ENCODE measurements at regions not wholly inside any gene's neighbourhood (a gene's known extent, or its start where the extent isn't known, plus 50 kb on each side); places are given as distances from the start of the nearest gene placed in this dataset.

GRCh38 chr16:60241671-60242070 lies 1507.6 kb upstream of the GOT2 start:
- H3K4me3 ChIP-seq (ENCODE audit: low read depth, low read length), result no peak overlapping the region
- TF ChIP-seq CTCF (IDR thresholded peaks at IDR 0.05; ENCODE audit: borderline replicate concordance, insufficient read depth, low read depth, low read length), result no peak

GRCh38 chr16:60230666-60231065 lies 1496.5 kb upstream of the GOT2 start:
- no peak for TF ChIP-seq CTCF (IDR thresholded peaks at IDR 0.05; ENCODE audit: borderline replicate concordance, insufficient read depth, low read depth, low read length)
- H3K4me3 ChIP-seq (ENCODE audit: low read depth, low read length), result no peak overlapping the region

GRCh38 chr16:60225541-60225940 lies 1491.4 kb upstream of the GOT2 start:
- no peak overlapping the region for H3K4me3 ChIP-seq (ENCODE audit: low read depth, low read length)
- TF ChIP-seq CTCF (IDR thresholded peaks at IDR 0.05; ENCODE audit: borderline replicate concordance, insufficient read depth, low read depth, low read length), result no peak

- H3K4me3 ChIP-seq (ENCODE audit: low read depth, low read length), result no peak overlapping the region
- no peak for TF ChIP-seq CTCF (IDR thresholded peaks at IDR 0.05; ENCODE audit: borderline replicate concordance, insufficient read depth, low read depth, low read length)
Measured at GRCh38 chr16:60217787-60218186, 1483.7 kb upstream of the GOT2 start.

GRCh38 chr16:60214311-60214710 lies 1480.2 kb upstream of the GOT2 start:
- no peak for TF ChIP-seq CTCF (IDR thresholded peaks at IDR 0.05; ENCODE audit: borderline replicate concordance, insufficient read depth, low read depth, low read length)
- H3K4me3 ChIP-seq (ENCODE audit: low read depth, low read length), result no peak overlapping the region

GRCh38 chr16:60206516-60206915 lies 1472.4 kb upstream of the GOT2 start:
- no peak overlapping the region for H3K4me3 ChIP-seq (ENCODE audit: low read depth, low read length)
- TF ChIP-seq CTCF (IDR thresholded peaks at IDR 0.05; ENCODE audit: borderline replicate concordance, insufficient read depth, low read depth, low read length), result no peak

- H3K4me3 ChIP-seq (ENCODE audit: low read depth, low read length), result no peak overlapping the region
- TF ChIP-seq CTCF (IDR thresholded peaks at IDR 0.05; ENCODE audit: borderline replicate concordance, insufficient read depth, low read depth, low read length), result no peak
Measured at GRCh38 chr16:60204181-60204580, 1470.1 kb upstream of the GOT2 start.
